H9 (cell line): ENCODE measurements at regions not wholly inside any gene's neighbourhood (a gene's known extent, or its start where the extent isn't known, plus 50 kb on each side); places are given as distances from the start of the nearest gene placed in this dataset.

ENCODE experiments used
- DNase-seq: peaks from one replicate; pipeline ENCODE4 v3.0.0-alpha.2; 2017
- H2AFZ ChIP-seq: one replicate; pipeline ENCODE4 v1.6.1; 2013; ENCODE audit warnings: mild to moderate bottlenecking, low read length, control low read depth, moderate library complexity
- H2AK5ac ChIP-seq: 2 replicates; pipeline ENCODE4 v1.6.1; 2013; ENCODE audit warnings: low read length, control low read depth, mixed read lengths; ENCODE audit not compliant: insufficient read length
- H2BK120ac ChIP-seq: one replicate; pipeline ENCODE4 v1.6.1; 2013; ENCODE audit warnings: low read depth, mild to moderate bottlenecking, low read length, control low read depth, inconsistent platforms; ENCODE audit not compliant: poor library complexity, severe bottlenecking
- H2BK12ac ChIP-seq: 2 replicates; pipeline ENCODE4 v1.6.1; 2013; ENCODE audit warnings: low read length, control low read depth, mixed read lengths, low read depth; ENCODE audit not compliant: insufficient read length
- H2BK15ac ChIP-seq: 2 replicates; pipeline ENCODE4 v1.6.1; 2013; ENCODE audit warnings: low read depth, low read length, control low read depth
- H2BK20ac ChIP-seq: one replicate; pipeline ENCODE4 v1.6.1; 2013; ENCODE audit warnings: low read depth, mild to moderate bottlenecking, low read length, control low read depth, inconsistent platforms; ENCODE audit not compliant: poor library complexity, severe bottlenecking
- H2BK5ac ChIP-seq: 2 replicates; pipeline ENCODE4 v1.6.1; 2013; ENCODE audit warnings: low read length, control low read depth, mixed read lengths; ENCODE audit not compliant: insufficient read length
- H3K14ac ChIP-seq: 2 replicates; pipeline ENCODE4 v1.6.1; 2013; ENCODE audit warnings: low read length, control low read depth; ENCODE audit not compliant: insufficient read depth
- H3K18ac ChIP-seq: 2 replicates; pipeline ENCODE4 v1.6.1; 2013; ENCODE audit warnings: low read depth, mild to moderate bottlenecking, mixed read lengths, low read length, control low read depth; ENCODE audit not compliant: insufficient read length
- H3K23ac ChIP-seq: 2 replicates; pipeline ENCODE4 v1.6.1; 2013; ENCODE audit warnings: low read length, control low read depth, mixed read lengths, low read depth; ENCODE audit not compliant: insufficient read length
- H3K23me2 ChIP-seq: 2 replicates; pipeline ENCODE4 v1.6.1; 2013; ENCODE audit warnings: low read depth, mild to moderate bottlenecking, mixed read lengths, low read length, control low read depth; ENCODE audit not compliant: insufficient read length, poor library complexity, severe bottlenecking
- H3K27ac ChIP-seq: 2 replicates; pipeline ENCODE4 v1.5.1; 2013; ENCODE audit warnings: low read length, control low read depth, mixed read lengths, low read depth; ENCODE audit not compliant: insufficient read length
- H3K27me3 ChIP-seq: 2 replicates; pipeline ENCODE4 v1.6.1; 2013; ENCODE audit warnings: low read length, control low read depth, inconsistent platforms; ENCODE audit not compliant: insufficient read depth
- H3K4ac ChIP-seq: 2 replicates; pipeline ENCODE4 v1.6.1; 2013; ENCODE audit warnings: low read depth, mild to moderate bottlenecking, control low read depth, inconsistent platforms, low read length, moderate library complexity
- H3K4me1 ChIP-seq: 2 replicates; pipeline ENCODE4 v1.6.1; 2013; ENCODE audit warnings: low read length, control low read depth, inconsistent platforms; ENCODE audit not compliant: insufficient read depth
- H3K4me2 ChIP-seq: 2 replicates; pipeline ENCODE4 v1.6.1; 2013; ENCODE audit warnings: low read length, control low read depth, mixed read lengths; ENCODE audit not compliant: insufficient read length, insufficient read depth
- H3K56ac ChIP-seq: 2 replicates; pipeline ENCODE4 v1.6.1; 2013; ENCODE audit warnings: low read depth, mild to moderate bottlenecking, mixed read lengths, low read length, control low read depth; ENCODE audit not compliant: insufficient read length
- H3K79me1 ChIP-seq: 2 replicates; pipeline ENCODE4 v1.6.1; 2013; ENCODE audit warnings: low read depth, mild to moderate bottlenecking, moderate library complexity, low read length, control low read depth, inconsistent platforms; ENCODE audit not compliant: insufficient read depth, poor library complexity, severe bottlenecking
- H3K79me2 ChIP-seq: 2 replicates; pipeline ENCODE4 v1.6.1; 2013; ENCODE audit warnings: low read length, control low read depth, inconsistent platforms; ENCODE audit not compliant: insufficient read depth
- H3K9ac ChIP-seq: 2 replicates; pipeline ENCODE4 v1.6.1; 2013; ENCODE audit warnings: low read length, control low read depth, mixed read lengths; ENCODE audit not compliant: insufficient read length; ENCODE audit errors: extremely low read depth
- H3K9me3 ChIP-seq: one replicate; pipeline ENCODE4 v1.6.1; 2013; ENCODE audit warnings: low read depth, low read length, inconsistent platforms; ENCODE audit not compliant: control insufficient read depth
- H3T11ph ChIP-seq: one replicate; pipeline ENCODE4 v1.6.1; 2013; ENCODE audit warnings: mild to moderate bottlenecking, low read length, control low read depth, inconsistent platforms
- H4K20me1 ChIP-seq: one replicate; pipeline ENCODE4 v1.6.1; 2013; ENCODE audit not compliant: control insufficient read depth, insufficient read length, insufficient read depth
- H4K5ac ChIP-seq: 2 replicates; pipeline ENCODE4 v1.6.1; 2013; ENCODE audit warnings: low read depth, mild to moderate bottlenecking, mixed read lengths, low read length, control low read depth; ENCODE audit not compliant: insufficient read length
- H4K8ac ChIP-seq: replicated peaks from 2 replicates; pipeline ENCODE4 v1.6.1; 2013; ENCODE audit warnings: low read length, control low read depth, mixed read lengths, low read depth; ENCODE audit not compliant: insufficient read length
- H4K91ac ChIP-seq: 2 replicates; pipeline ENCODE4 v1.6.1; 2013; ENCODE audit warnings: low read depth, mild to moderate bottlenecking, moderate library complexity, mixed read lengths, low read length, control low read depth; ENCODE audit not compliant: insufficient read length
- H3K27ac Mint-ChIP-seq, 3 experiments: 2 replicates in 2 of 3; 3 replicates in 1 of 3; pipeline ENCODE4 v1.8.0; 2020 to 2021; ENCODE audit warnings: mixed read lengths in 3 of 3, mild to moderate bottlenecking in 1 of 3, moderate library complexity in 1 of 3
- H3K27me3 Mint-ChIP-seq: 2 replicates; pipeline ENCODE4 v1.8.0; 2021; ENCODE audit warnings: low read depth, mild to moderate bottlenecking, moderate library complexity, mixed read lengths
- H3K36me3 Mint-ChIP-seq, 3 experiments: 2 replicates in 2 of 3; 3 replicates in 1 of 3; pipeline ENCODE4 v1.8.0; 2020 to 2021; ENCODE audit warnings: low read depth in 3 of 3, mixed read lengths in 3 of 3; ENCODE audit not compliant: insufficient read depth in 1 of 3
- H3K4me1 Mint-ChIP-seq, 2 experiments: 2 replicates each; pipeline ENCODE4 v1.8.0; 2020; ENCODE audit warnings: mixed read lengths in 2 of 2
- H3K4me3 Mint-ChIP-seq, 2 experiments: 2 replicates in 1 of 2; 3 replicates in 1 of 2; pipeline ENCODE4 v1.8.0; 2020 to 2021; ENCODE audit warnings: mild to moderate bottlenecking in 2 of 2, mixed read lengths in 2 of 2, moderate library complexity in 1 of 2
- H3K9me3 Mint-ChIP-seq, 2 experiments: 2 replicates in 1 of 2; 3 replicates in 1 of 2; pipeline ENCODE4 v1.8.0; 2020; ENCODE audit warnings: mild to moderate bottlenecking in 2 of 2, mixed read lengths in 2 of 2, moderate library complexity in 1 of 2
- WGBS: extraction: QIAGEN DNeasy Blood & Tissue Kit; methylation state at CpG from one replicate; pipeline ENCODE4 v1.1.7; 2013; ENCODE audit warnings: missing lambda C conversion rate, low lambda C conversion rate, mixed read lengths; ENCODE audit not compliant: insufficient read length; ENCODE audit errors: extremely low coverage; 5-methylcytosine and 5-hydroxymethylcytosine counted together
- TF ChIP-seq, protein P1 (sequence below): fragments of 200-600 bp; sonication (generic); conservative IDR thresholded peaks from 3 replicates; pipeline ENCODE4 v1.8.0; 2021; ENCODE audit warnings: antibody characterized with exemption, mild to moderate bottlenecking

DNA sequence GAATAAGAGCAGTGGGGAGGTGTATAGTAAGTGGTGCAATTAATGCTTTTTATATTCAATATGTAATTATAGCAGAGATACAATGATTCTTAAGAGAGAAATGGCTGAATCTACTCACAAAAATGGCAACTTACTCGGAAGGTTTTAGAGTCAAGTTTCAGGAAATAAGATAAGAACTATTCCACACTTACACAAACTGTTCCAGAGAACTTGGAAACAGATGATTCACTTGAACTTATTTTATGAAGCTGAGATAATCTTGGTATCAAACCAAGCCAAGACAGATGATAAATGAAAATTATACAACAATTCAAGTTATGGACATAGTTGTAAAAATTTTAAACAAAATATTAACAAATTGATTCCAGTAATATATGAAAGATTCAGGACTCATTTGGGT, 311.3 kb upstream of the HS3ST1 start:
- no peaks in the 10 kb centered on the region for H3K27me3 ChIP-seq
- no peak overlapping the region for H2BK20ac ChIP-seq
- H2BK15ac ChIP-seq, result no peak overlapping the region

More for the DNA sequence above, 311.3 kb upstream of the HS3ST1 start:
- Histone ChIP-seq H2AK5ac (no peak overlapping the region), H2BK120ac (no peak overlapping the region), H3K4me2 (no peak overlapping the region), H4K20me1 (no peaks in the 10 kb centered on the region), H2AFZ (no peak overlapping the region), H2BK12ac (no peak overlapping the region), H3K18ac (no peak overlapping the region), H3K9ac (no peak overlapping the region), H3K4ac (no peak overlapping the region), H3K27ac (no peak overlapping the region), H3K56ac (no peak overlapping the region), H3K79me1 (no peaks in the 10 kb centered on the region), H4K8ac (no peak overlapping the region), H3K23me2 (no peaks in the 10 kb centered on the region), H3K9me3 (no peaks in the 10 kb centered on the region), H3K79me2 (0 out of 2 replicates have a peak, but pooled peaks cover 2% of the 10 kb centered on the region), H3T11ph (no peak overlapping the region), H3K14ac (no peak overlapping the region), H4K91ac (no peak overlapping the region), H3K23ac (no peak overlapping the region), H2BK5ac (no peak overlapping the region), H3K4me1 (no peaks in the 10 kb centered on the region), H4K5ac (no peak overlapping the region)
- DNase-seq, result no peak
- no CpG with 5 or more reads among the region's 1 CpG for WGBS
- Mint-ChIP-seq H3K4me3 (no peak overlapping the region), H3K9me3 (peaks cover 0 to 12% of the 10 kb centered on the region in 2 experiments; a peak in 4 of 5 replicates), H3K27me3 (no peaks in the 10 kb centered on the region; the same call in 1 of the 2 replicates), H3K36me3 (peaks cover 3 to 11% (median 6%) of the 10 kb centered on the region in 3 experiments; a peak in 6 of 7 replicates), H3K4me1 (no peaks in the 10 kb centered on the region), H3K27ac (no peak overlapping the region)
- TF ChIP-seq, protein P1, sequence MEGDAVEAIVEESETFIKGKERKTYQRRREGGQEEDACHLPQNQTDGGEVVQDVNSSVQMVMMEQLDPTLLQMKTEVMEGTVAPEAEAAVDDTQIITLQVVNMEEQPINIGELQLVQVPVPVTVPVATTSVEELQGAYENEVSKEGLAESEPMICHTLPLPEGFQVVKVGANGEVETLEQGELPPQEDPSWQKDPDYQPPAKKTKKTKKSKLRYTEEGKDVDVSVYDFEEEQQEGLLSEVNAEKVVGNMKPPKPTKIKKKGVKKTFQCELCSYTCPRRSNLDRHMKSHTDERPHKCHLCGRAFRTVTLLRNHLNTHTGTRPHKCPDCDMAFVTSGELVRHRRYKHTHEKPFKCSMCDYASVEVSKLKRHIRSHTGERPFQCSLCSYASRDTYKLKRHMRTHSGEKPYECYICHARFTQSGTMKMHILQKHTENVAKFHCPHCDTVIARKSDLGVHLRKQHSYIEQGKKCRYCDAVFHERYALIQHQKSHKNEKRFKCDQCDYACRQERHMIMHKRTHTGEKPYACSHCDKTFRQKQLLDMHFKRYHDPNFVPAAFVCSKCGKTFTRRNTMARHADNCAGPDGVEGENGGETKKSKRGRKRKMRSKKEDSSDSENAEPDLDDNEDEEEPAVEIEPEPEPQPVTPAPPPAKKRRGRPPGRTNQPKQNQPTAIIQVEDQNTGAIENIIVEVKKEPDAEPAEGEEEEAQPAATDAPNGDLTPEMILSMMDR, result no peak
